ENCODE measurements at regions not wholly inside any gene's neighbourhood (a gene's known extent, or its start where the extent isn't known, plus 50 kb on each side); places are given as distances from the start of the nearest gene placed in this dataset.

DNA sequence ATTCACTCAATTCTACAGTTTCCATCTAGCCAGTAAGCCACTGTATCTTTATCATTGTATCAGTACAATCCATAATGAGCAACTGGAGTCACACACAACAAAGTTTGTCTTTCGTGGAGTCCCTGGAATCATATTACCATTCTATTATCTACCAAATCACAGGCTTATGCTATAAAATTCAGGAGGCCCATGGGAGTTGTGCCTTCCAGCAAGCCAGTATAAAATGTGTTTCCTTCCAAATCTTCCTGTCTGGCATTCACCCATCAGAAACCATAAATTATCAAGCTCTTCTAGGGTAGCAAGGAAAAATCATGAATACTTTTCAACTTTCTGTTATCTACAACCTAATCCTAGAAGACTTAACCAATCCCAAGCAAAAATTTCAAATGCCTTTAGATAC, 1383.3 kb upstream of the PCDH7 start (continued):
- no peak for TF ChIP-seq NRF1 (conservative IDR thresholded peaks at IDR 0.05; ENCODE audit: low read depth, low read length)
- no peak for TF ChIP-seq ZNF274 (IDR thresholded peaks at IDR 0.05; ENCODE audit: insufficient read depth, insufficient read length)
- TF ChIP-seq MYC (IDR thresholded peaks at IDR 0.05; ENCODE audit: insufficient read depth, insufficient read length, insufficient replicate concordance, low read length, severe bottlenecking), result no peak
- TF ChIP-seq ETV6 (conservative IDR thresholded peaks at IDR 0.05 in 1 of 2, IDR thresholded peaks at IDR 0.05 in 1 of 2; ENCODE audit: borderline replicate concordance in 1 of 2, low read depth in 1 of 2), result no peak
- no peak for TF ChIP-seq CHD1 (IDR thresholded peaks at IDR 0.05; ENCODE audit: low read depth, low read length)
- TF ChIP-seq MXI1 (IDR thresholded peaks at IDR 0.05; ENCODE audit: low read depth, low read length), result no peak
- no peak for TF ChIP-seq RCOR1 (conservative IDR thresholded peaks at IDR 0.05; ENCODE audit: low read depth, low read length)
- no peak for TF ChIP-seq RUNX3 (IDR thresholded peaks at IDR 0.05; ENCODE audit: low read length)
- TF ChIP-seq, protein P1, sequence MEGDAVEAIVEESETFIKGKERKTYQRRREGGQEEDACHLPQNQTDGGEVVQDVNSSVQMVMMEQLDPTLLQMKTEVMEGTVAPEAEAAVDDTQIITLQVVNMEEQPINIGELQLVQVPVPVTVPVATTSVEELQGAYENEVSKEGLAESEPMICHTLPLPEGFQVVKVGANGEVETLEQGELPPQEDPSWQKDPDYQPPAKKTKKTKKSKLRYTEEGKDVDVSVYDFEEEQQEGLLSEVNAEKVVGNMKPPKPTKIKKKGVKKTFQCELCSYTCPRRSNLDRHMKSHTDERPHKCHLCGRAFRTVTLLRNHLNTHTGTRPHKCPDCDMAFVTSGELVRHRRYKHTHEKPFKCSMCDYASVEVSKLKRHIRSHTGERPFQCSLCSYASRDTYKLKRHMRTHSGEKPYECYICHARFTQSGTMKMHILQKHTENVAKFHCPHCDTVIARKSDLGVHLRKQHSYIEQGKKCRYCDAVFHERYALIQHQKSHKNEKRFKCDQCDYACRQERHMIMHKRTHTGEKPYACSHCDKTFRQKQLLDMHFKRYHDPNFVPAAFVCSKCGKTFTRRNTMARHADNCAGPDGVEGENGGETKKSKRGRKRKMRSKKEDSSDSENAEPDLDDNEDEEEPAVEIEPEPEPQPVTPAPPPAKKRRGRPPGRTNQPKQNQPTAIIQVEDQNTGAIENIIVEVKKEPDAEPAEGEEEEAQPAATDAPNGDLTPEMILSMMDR (IDR thresholded peaks at IDR 0.05 in 2 of 3, conservative IDR thresholded peaks at IDR 0.05 in 1 of 3; ENCODE audit: control insufficient read depth in 2 of 3, extremely low read depth in 1 of 3, insufficient read depth in 1 of 3, low read depth in 3 of 3, low read length in 3 of 3), result no peak
- no peak for TF ChIP-seq CEBPB (IDR thresholded peaks at IDR 0.05; ENCODE audit: borderline replicate concordance in 1 of 2, low read depth in 2 of 2, low read length in 2 of 2)
- TF ChIP-seq NR2C1 (IDR thresholded peaks at IDR 0.05), result no peak

DNA sequence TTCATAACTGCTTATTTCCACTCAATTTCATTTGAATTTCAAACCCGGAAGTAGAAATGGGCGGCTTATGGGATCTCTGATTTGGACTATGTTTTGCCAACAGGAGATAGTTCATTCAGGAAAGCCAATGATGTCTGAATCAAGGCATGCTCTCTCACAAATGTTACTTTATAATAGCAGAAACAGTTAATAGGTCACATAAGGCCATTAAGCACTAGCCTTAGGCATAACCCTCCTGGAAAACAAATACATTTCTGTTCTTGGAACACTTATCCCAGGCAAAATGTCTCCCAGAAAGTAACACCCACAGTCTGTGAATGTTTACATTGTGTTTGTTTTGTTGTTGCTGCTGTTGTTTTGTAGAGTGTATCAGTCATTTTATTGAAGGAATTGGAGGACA, 1347.2 kb upstream of the PCDH7 start:
- WGBS (ENCODE audit: insufficient coverage, insufficient replicate concordance, low lambda C conversion rate, missing lambda C conversion rate), result 52% methylated on average over 2 of the region's 2 CpGs
- ChIA-PET CTCF (no interaction called here), SMC1A (ENCODE audit: uncharacterized antibody, unreplicated experiment) (no interaction called here), RAD21 (ENCODE audit: unreplicated experiment) (no interaction called here), POLR2A (no interaction called here)
- Histone ChIP-seq H4K20me1 (ENCODE audit: control insufficient read depth, insufficient read depth) (no peaks in the 10 kb centered on the region), H3K27ac (ENCODE audit: control insufficient read depth, insufficient read depth) (no peak overlapping the region), H3K9me3 (replicated peaks; ENCODE audit: control insufficient read depth, insufficient read depth, low read length) (no peaks in the 10 kb centered on the region), H3K9ac (ENCODE audit: control insufficient read depth, insufficient read depth, low read length) (no peak overlapping the region), H3K4me1 (ENCODE audit: control insufficient read depth, insufficient read depth, low read length) (no peaks in the 10 kb centered on the region), H3K36me3 (ENCODE audit: control insufficient read depth in 2 of 2, insufficient read depth in 2 of 2, low read length in 1 of 2) (no peaks in the 10 kb centered on the region), H3K4me3 (no peak overlapping the region), H3K79me2 (ENCODE audit: control insufficient read depth, insufficient read depth, low read length) (no peaks in the 10 kb centered on the region), H3K4me2 (ENCODE audit: control insufficient read depth, insufficient read depth) (no peak overlapping the region), H3K27me3 (replicated peaks in 1 of 2; ENCODE audit: control insufficient read depth in 2 of 2, insufficient read depth in 2 of 2, low read length in 1 of 2) (no peaks in the 10 kb centered on the region), H2AFZ (ENCODE audit: control insufficient read depth, low read depth, low read length) (no peak overlapping the region)
- ATAC-seq, result no peak
- in situ Hi-C loops (cut with MboI), result no loop called here
- DNase-seq (ENCODE audit: low read depth, low spot score), result no peak
- no TSS peak for BruUV-seq (replicated peaks)
- no peak for FAIRE-seq
- no peak for TF ChIP-seq NFXL1 (IDR thresholded peaks at IDR 0.05; ENCODE audit: borderline replicate concordance)
- no peak for TF ChIP-seq RELA (IDR thresholded peaks at IDR 0.05; ENCODE audit: borderline replicate concordance, partially characterized antibody)
- TF ChIP-seq, protein P2, sequence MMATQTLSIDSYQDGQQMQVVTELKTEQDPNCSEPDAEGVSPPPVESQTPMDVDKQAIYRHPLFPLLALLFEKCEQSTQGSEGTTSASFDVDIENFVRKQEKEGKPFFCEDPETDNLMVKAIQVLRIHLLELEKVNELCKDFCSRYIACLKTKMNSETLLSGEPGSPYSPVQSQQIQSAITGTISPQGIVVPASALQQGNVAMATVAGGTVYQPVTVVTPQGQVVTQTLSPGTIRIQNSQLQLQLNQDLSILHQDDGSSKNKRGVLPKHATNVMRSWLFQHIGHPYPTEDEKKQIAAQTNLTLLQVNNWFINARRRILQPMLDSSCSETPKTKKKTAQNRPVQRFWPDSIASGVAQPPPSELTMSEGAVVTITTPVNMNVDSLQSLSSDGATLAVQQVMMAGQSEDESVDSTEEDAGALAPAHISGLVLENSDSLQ (IDR thresholded peaks at IDR 0.05), result no peak
- no peak for TF ChIP-seq POLR2A (IDR thresholded peaks at IDR 0.05; ENCODE audit: low read depth, low read length)
- TF ChIP-seq TCF3 (IDR thresholded peaks at IDR 0.05; ENCODE audit: borderline replicate concordance, insufficient read depth, low read depth, low read length), result no peak
- no peak for TF ChIP-seq SREBF2 (IDR thresholded peaks at IDR 0.05; ENCODE audit: low read length)
- no peak for TF ChIP-seq NR2F1 (conservative IDR thresholded peaks at IDR 0.05)
- TF ChIP-seq STAT1 (conservative IDR thresholded peaks at IDR 0.05), result no peak
- no peak for TF ChIP-seq SIX5 (IDR thresholded peaks at IDR 0.05; ENCODE audit: low read depth, low read length, severe bottlenecking)
- TF ChIP-seq SREBF1 (IDR thresholded peaks at IDR 0.05; ENCODE audit: low read length), result no peak
- intact Hi-C loops (cut with micrococcal nuclease; ENCODE audit: unreplicated experiment), result no loop called here

All from GM12878 (cell line).